Vagina (tissue), 2 donors: ENCODE measurements at regions not wholly inside any gene's neighbourhood (a gene's known extent, or its start where the extent isn't known, plus 50 kb on each side); places are given as distances from the start of the nearest gene placed in this dataset.

Source experiments
- DNase-seq, 2 donors: peaks; one replicate each; pipeline ENCODE4 v3.0.0-alpha.2; 2017; ENCODE audit errors: extremely low spot score in 2 of 2
- H3K27ac ChIP-seq: fragments of 200-600 bp; sonication (generic); one replicate; pipeline ENCODE4 v1.5.1; 2019
- H3K27me3 ChIP-seq: fragments of 200-600 bp; sonication (generic); one replicate; pipeline ENCODE4 v1.5.1; 2019
- H3K36me3 ChIP-seq, 2 donors: fragments of 200-600 bp; sonication (generic); one replicate each; pipeline ENCODE4 v1.5.1; 2017 to 2019
- H3K4me1 ChIP-seq: fragments of 200-600 bp; sonication (generic); one replicate; pipeline ENCODE4 v1.5.1; 2019
- H3K4me3 ChIP-seq, 2 donors: fragments of 200-600 bp; sonication (generic); 1 replicate in 1 of 2; 2 replicates in 1 of 2; pipeline ENCODE4 v1.5.1; 2016 to 2019
- H3K9me3 ChIP-seq: fragments of 200-600 bp; sonication (generic); one replicate; pipeline ENCODE4 v1.5.1; 2019
- CTCF ChIP-seq, 3 experiments: fragments of 450-650 bp in 2 of 3; fragments of 200-600 bp in 1 of 3; sonication (generic) in 1 of 3; IDR thresholded peaks; one replicate each; pipeline ENCODE4 v1.5.1; 2017 to 2019; ENCODE audit warnings: antibody characterized with exemption in 3 of 3, mild to moderate bottlenecking in 2 of 3, moderate library complexity in 2 of 3
- POLR2A ChIP-seq, 2 donors: fragments of 450-650 bp; IDR thresholded peaks; one replicate each; pipeline ENCODE4 v1.6.1; 2017; ENCODE audit warnings: antibody characterized with exemption in 2 of 2, mild to moderate bottlenecking in 2 of 2, moderate library complexity in 2 of 2
- POLR2AphosphoS5 ChIP-seq, 2 donors: sonication (generic); formaldehyde crosslinking; IDR thresholded peaks; one replicate each; pipeline ENCODE4 v1.9.0; 2017; ENCODE audit warnings: antibody characterized with exemption in 2 of 2, mild to moderate bottlenecking in 2 of 2, low read depth in 1 of 2; ENCODE audit not compliant: insufficient read depth in 1 of 2
- intact Hi-C: fragments of 100-400 bp; cut with DNase I; formaldehyde crosslinking; loops from one replicate; pipeline ENCODE4 v1.15.1; 2023

- no peak for DNase-seq
- Histone ChIP-seq H3K36me3 (no peaks in the 10 kb centered on the region), H3K4me1 (no peaks in the 10 kb centered on the region), H3K9me3 (no peaks in the 10 kb centered on the region), H3K27me3 (no peaks in the 10 kb centered on the region), H3K27ac (no peak overlapping the region), H3K4me3 (no peak overlapping the region)
- intact Hi-C loops, result no loop called here
- no peak for TF ChIP-seq CTCF (IDR thresholded peaks at IDR 0.05)
- no peak for TF ChIP-seq POLR2AphosphoS5 (IDR thresholded peaks at IDR 0.05; ENCODE audit: insufficient read depth in 1 of 2, low read depth in 1 of 2)
- TF ChIP-seq POLR2A (IDR thresholded peaks at IDR 0.05), result no peak
Observed at GRCh38 chr2:88283886-88284592, 113.9 kb downstream of the THNSL2 start.

GRCh38 chr2:88281302-88282217, 111.4 kb downstream of the THNSL2 start:
- no peaks in the 10 kb centered on the region for H3K36me3 ChIP-seq
- TF ChIP-seq CTCF (IDR thresholded peaks at IDR 0.05) (no peak), POLR2AphosphoS5 (IDR thresholded peaks at IDR 0.05; ENCODE audit: insufficient read depth in 1 of 2, low read depth in 1 of 2) (no peak)
- DNase-seq, result no peak
- H3K27me3 ChIP-seq, result no peaks in the 10 kb centered on the region
- intact Hi-C loops, result no loop called here
- no peaks in the 10 kb centered on the region for H3K4me1 ChIP-seq
- no peak overlapping the region for H3K4me3 ChIP-seq
- no peaks in the 10 kb centered on the region for H3K9me3 ChIP-seq
- no peak overlapping the region for H3K27ac ChIP-seq

- H3K4me3 ChIP-seq, result no peak overlapping the region
- TF ChIP-seq POLR2A (IDR thresholded peaks at IDR 0.05), result no peak
- TF ChIP-seq POLR2AphosphoS5 (IDR thresholded peaks at IDR 0.05; ENCODE audit: insufficient read depth in 1 of 2, low read depth in 1 of 2), result no peak
- TF ChIP-seq CTCF (IDR thresholded peaks at IDR 0.05), result no peak
- no peaks in the 10 kb centered on the region for H3K36me3 ChIP-seq
- H3K27me3 ChIP-seq, result no peaks in the 10 kb centered on the region
- H3K27ac ChIP-seq, result no peak overlapping the region
- H3K4me1 ChIP-seq, result no peaks in the 10 kb centered on the region
- no peak for DNase-seq
- no peaks in the 10 kb centered on the region for H3K9me3 ChIP-seq
- intact Hi-C loops, result no loop called here
Observed at GRCh38 chr2:88269836-88270235, 99.7 kb downstream of the THNSL2 start.

GRCh38 chr2:88265352-88266303, 95.5 kb downstream of the THNSL2 start:
- Histone ChIP-seq H3K27ac (no peak overlapping the region), H3K9me3 (no peaks in the 10 kb centered on the region), H3K36me3 (no peaks in the 10 kb centered on the region), H3K4me1 (no peaks in the 10 kb centered on the region), H3K4me3 (no peak overlapping the region), H3K27me3 (no peaks in the 10 kb centered on the region)
- DNase-seq, result no peak
- TF ChIP-seq POLR2A (IDR thresholded peaks at IDR 0.05), result no peak
- TF ChIP-seq CTCF (IDR thresholded peaks at IDR 0.05), result no peak
- intact Hi-C loops, result no loop called here
